Prostate gland (tissue), 2 donors: ENCODE measurements at regions not wholly inside any gene's neighbourhood (a gene's known extent, or its start where the extent isn't known, plus 50 kb on each side); places are given as distances from the start of the nearest gene placed in this dataset.
"Not testable (repeated sequence)": the region's sequence is repeated elsewhere in the genome, so short reads cannot be mapped to it uniquely, and the experiment has no call there.

Experiments
- POLR2A ChIP-seq: fragments of 450-650 bp; IDR thresholded peaks from one replicate; pipeline ENCODE4 v1.6.1; 2016; ENCODE audit warnings: antibody characterized with exemption, mild to moderate bottlenecking
- TF ChIP-seq, protein P1 (sequence below), 4 experiments: fragments of 200-600 bp in 2 of 4; fragments of 450-650 bp in 2 of 4; sonication (generic) in 2 of 4; IDR thresholded peaks; 1 replicate in 3 of 4; 2 replicates in 1 of 4; pipeline ENCODE4 v1.5.1; 2016 to 2019; ENCODE audit warnings: antibody characterized with exemption in 4 of 4, mild to moderate bottlenecking in 2 of 4, moderate library complexity in 2 of 4

DNA sequence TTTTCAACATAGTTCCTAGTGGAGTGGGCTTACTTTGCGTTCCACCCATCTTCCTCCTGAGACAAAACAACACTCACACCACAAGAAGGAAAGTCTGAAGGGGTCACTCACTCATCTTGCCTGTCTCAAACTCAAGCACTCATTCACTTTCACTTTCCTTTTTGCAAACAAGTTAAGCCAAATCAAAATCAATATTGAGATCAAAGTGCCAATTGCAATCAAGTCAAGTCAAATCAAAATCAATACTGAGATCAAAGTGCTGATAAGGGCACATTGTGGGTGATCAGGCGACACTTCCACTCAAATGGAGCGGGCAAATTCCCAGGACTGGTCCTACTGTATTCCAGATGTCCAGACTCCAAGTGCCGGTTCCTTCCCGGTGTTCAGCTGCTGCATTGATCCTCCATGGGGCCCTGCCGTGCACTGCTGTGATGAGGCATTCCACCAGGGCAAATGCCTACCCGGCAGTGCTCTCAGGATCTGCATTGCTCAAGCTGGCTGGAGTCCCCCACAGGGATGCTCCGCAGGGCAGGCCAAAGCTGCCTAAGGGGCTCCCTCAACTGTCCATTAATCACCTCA lies 183.0 kb upstream of the PLGLB1 start:
- not testable (repeated sequence) for TF ChIP-seq POLR2A
- TF ChIP-seq, protein P1, sequence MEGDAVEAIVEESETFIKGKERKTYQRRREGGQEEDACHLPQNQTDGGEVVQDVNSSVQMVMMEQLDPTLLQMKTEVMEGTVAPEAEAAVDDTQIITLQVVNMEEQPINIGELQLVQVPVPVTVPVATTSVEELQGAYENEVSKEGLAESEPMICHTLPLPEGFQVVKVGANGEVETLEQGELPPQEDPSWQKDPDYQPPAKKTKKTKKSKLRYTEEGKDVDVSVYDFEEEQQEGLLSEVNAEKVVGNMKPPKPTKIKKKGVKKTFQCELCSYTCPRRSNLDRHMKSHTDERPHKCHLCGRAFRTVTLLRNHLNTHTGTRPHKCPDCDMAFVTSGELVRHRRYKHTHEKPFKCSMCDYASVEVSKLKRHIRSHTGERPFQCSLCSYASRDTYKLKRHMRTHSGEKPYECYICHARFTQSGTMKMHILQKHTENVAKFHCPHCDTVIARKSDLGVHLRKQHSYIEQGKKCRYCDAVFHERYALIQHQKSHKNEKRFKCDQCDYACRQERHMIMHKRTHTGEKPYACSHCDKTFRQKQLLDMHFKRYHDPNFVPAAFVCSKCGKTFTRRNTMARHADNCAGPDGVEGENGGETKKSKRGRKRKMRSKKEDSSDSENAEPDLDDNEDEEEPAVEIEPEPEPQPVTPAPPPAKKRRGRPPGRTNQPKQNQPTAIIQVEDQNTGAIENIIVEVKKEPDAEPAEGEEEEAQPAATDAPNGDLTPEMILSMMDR (IDR thresholded peaks at IDR 0.05), result not testable (repeated sequence)
